Activated CD8-positive, alpha-beta memory T cell treated with anti-CD3 and anti-CD28 coated beads for 48 hours (primary cell): ENCODE measurements at regions not wholly inside any gene's neighbourhood (a gene's known extent, or its start where the extent isn't known, plus 50 kb on each side); places are given as distances from the start of the nearest gene placed in this dataset.

Source experiments
- DNase-seq, 3 experiments: peaks; one replicate each; pipeline ENCODE4 v3.0.0-alpha.2; 2020; ENCODE audit warnings: low read depth in 2 of 3, low spot score in 2 of 3

GRCh38 chr5:159385536-159385935 lies 55.2 kb upstream of the IL12B start:
- no peak for DNase-seq

GRCh38 chr5:159386028-159386711 lies 55.9 kb upstream of the IL12B start:
- no peak for DNase-seq

- no peak for DNase-seq
Observed at GRCh38 chr5:159392871-159393270, 62.6 kb upstream of the IL12B start.

GRCh38 chr5:159393854-159394274 lies 63.6 kb upstream of the IL12B start:
- DNase-seq: no peak

- DNase-seq: no peak
Observed at GRCh38 chr5:159395202-159395601, 64.9 kb upstream of the IL12B start.

- DNase-seq: no peak
Observed at GRCh38 chr5:159398936-159399335, 68.6 kb upstream of the IL12B start.

- DNase-seq: no peak
Observed at GRCh38 chr5:159400476-159400875, 70.2 kb upstream of the IL12B start.

- DNase-seq: no peak
Observed at GRCh38 chr5:159402311-159402710, 72.0 kb upstream of the IL12B start.

GRCh38 chr5:159402856-159403255 lies 72.6 kb upstream of the IL12B start:
- no peak for DNase-seq

GRCh38 chr5:159403906-159404681 lies 73.8 kb upstream of the IL12B start:
- DNase-seq: no peak

GRCh38 chr5:159405611-159406031 lies 75.3 kb upstream of the IL12B start:
- DNase-seq: no peak

- no peak for DNase-seq
Observed at GRCh38 chr5:159406571-159406970, 76.3 kb upstream of the IL12B start.

- DNase-seq: no peak
Observed at GRCh38 chr5:159409801-159410200, 79.5 kb upstream of the IL12B start.

GRCh38 chr5:159410480-159410879 lies 80.2 kb upstream of the IL12B start:
- no peak for DNase-seq

- DNase-seq: no peak
Observed at GRCh38 chr5:159411115-159411514, 80.8 kb upstream of the IL12B start.

GRCh38 chr5:159412284-159413046 lies 82.2 kb upstream of the IL12B start:
- peak; percentile 6 to 54 (median 26) for DNase-seq

GRCh38 chr5:159414021-159414420 lies 83.7 kb upstream of the IL12B start:
- no peak for DNase-seq

- no peak for DNase-seq
Observed at GRCh38 chr5:159415301-159415937, 85.1 kb upstream of the IL12B start.

- DNase-seq: no peak
Observed at GRCh38 chr5:159416438-159416837, 86.2 kb upstream of the IL12B start.

GRCh38 chr5:159417170-159417569 lies 86.9 kb upstream of the IL12B start:
- no peak for DNase-seq

GRCh38 chr5:159419576-159419975 lies 89.3 kb upstream of the IL12B start:
- DNase-seq: no peak
